ENCODE measurements at regions not wholly inside any gene's neighbourhood (a gene's known extent, or its start where the extent isn't known, plus 50 kb on each side); places are given as distances from the start of the nearest gene placed in this dataset.

GRCh38 chr2:107313316-107313715, 427.3 kb upstream of the ST6GAL2 start:
- TF ChIP-seq CTCF (conservative IDR thresholded peaks at IDR 0.05; ENCODE audit: low read depth, low read length) (no peak), EZH2 (IDR thresholded peaks at IDR 0.05; ENCODE audit: borderline replicate concordance, low read depth, low read length, poor library complexity, severe bottlenecking) (no peak)

Data from A673 (cell line).